ENCODE measurements at regions not wholly inside any gene's neighbourhood (a gene's known extent, or its start where the extent isn't known, plus 50 kb on each side); places are given as distances from the start of the nearest gene placed in this dataset.

DNA sequence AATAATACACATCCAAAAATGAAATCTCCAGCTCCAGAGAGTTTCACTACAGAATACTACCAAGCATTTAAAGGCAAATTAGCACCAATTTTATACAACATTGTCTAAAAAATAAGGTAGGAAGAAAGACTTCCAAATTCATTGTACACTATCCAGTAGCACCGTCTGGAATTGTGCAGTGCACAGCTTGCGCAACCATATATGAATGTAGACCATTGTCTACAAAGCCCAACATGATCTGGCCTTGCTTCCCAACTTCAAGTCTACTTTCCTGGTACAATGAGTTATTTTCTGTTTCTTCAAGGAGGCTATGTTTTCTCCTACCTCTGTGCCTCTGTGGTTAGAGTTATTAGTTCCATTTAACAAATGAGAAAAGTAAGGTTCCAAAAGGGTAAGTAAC lies 115.4 kb upstream of the FOXK1 start:
- ATAC-seq (ENCODE audit: poor library complexity) (no peak), DNase-seq (no peak)
- H3K36me3 Mint-ChIP-seq (ENCODE audit: low read depth), result no peaks in the 10 kb centered on the region
- intact Hi-C loops (cut with DNase I, micrococcal nuclease), result no loop called here
- H3K27me3 ChIP-seq (ENCODE audit: control insufficient read depth in 1 of 2, insufficient read depth in 2 of 2, low read length in 2 of 2), result peaks cover 0 to 2% of the 10 kb centered on the region in 2 experiments
- CTCF ChIA-PET, result no interaction called here
- POLR2A ChIA-PET, result no interaction called here
- H3K27ac Mint-ChIP-seq, result no peak overlapping the region
- H3K27ac ChIP-seq (ENCODE audit: low read depth in 1 of 2, low read length in 2 of 2), result no peak overlapping the region
- H3K4me1 Mint-ChIP-seq (ENCODE audit: low read depth), result no peaks in the 10 kb centered on the region
- H3K4me3 Mint-ChIP-seq, result no peak overlapping the region
- no peaks in the 10 kb centered on the region for H3K4me1 ChIP-seq (ENCODE audit: insufficient read depth, low read length)
- no peaks in the 10 kb centered on the region for H3K9me3 Mint-ChIP-seq
- H3K27me3 Mint-ChIP-seq, result peaks cover 3% of the 10 kb centered on the region
- TF ChIP-seq, protein P1, sequence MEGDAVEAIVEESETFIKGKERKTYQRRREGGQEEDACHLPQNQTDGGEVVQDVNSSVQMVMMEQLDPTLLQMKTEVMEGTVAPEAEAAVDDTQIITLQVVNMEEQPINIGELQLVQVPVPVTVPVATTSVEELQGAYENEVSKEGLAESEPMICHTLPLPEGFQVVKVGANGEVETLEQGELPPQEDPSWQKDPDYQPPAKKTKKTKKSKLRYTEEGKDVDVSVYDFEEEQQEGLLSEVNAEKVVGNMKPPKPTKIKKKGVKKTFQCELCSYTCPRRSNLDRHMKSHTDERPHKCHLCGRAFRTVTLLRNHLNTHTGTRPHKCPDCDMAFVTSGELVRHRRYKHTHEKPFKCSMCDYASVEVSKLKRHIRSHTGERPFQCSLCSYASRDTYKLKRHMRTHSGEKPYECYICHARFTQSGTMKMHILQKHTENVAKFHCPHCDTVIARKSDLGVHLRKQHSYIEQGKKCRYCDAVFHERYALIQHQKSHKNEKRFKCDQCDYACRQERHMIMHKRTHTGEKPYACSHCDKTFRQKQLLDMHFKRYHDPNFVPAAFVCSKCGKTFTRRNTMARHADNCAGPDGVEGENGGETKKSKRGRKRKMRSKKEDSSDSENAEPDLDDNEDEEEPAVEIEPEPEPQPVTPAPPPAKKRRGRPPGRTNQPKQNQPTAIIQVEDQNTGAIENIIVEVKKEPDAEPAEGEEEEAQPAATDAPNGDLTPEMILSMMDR (IDR thresholded peaks at IDR 0.05), result no peak
- no peaks in the 10 kb centered on the region for H3K36me3 ChIP-seq (ENCODE audit: insufficient read depth, low read length)
- no peaks in the 10 kb centered on the region for H3K9me3 ChIP-seq (ENCODE audit: control insufficient read depth in 1 of 2, insufficient read depth in 1 of 2, low read length in 2 of 2)
- no peak overlapping the region for H3K4me3 ChIP-seq (ENCODE audit: low read length)

GRCh38 chr7:4574851-4575250 lies 107.2 kb upstream of the FOXK1 start:
- DNase-seq, result no peak
- Mint-ChIP-seq H3K4me3 (no peak overlapping the region), H3K4me1 (ENCODE audit: low read depth) (no peaks in the 10 kb centered on the region), H3K9me3 (peaks cover 3% of the 10 kb centered on the region), H3K27me3 (no peaks in the 10 kb centered on the region), H3K36me3 (ENCODE audit: low read depth) (no peaks in the 10 kb centered on the region), H3K27ac (no peak overlapping the region)
- intact Hi-C loops (cut with DNase I, micrococcal nuclease), result no loop called here
- no peaks in the 10 kb centered on the region for H3K4me1 ChIP-seq (ENCODE audit: insufficient read depth, low read length)
- H3K4me3 ChIP-seq (ENCODE audit: low read length), result no peak overlapping the region
- ChIA-PET CTCF (no interaction called here), POLR2A (no interaction called here)
- peaks cover 0 to 5% of the 10 kb centered on the region in 2 experiments for H3K9me3 ChIP-seq (ENCODE audit: control insufficient read depth in 1 of 2, insufficient read depth in 1 of 2, low read length in 2 of 2)
- no peaks in the 10 kb centered on the region for H3K27me3 ChIP-seq (ENCODE audit: control insufficient read depth in 1 of 2, insufficient read depth in 2 of 2, low read length in 2 of 2)
- ATAC-seq (ENCODE audit: poor library complexity), result no peak
- H3K36me3 ChIP-seq (ENCODE audit: insufficient read depth, low read length), result no peaks in the 10 kb centered on the region
- TF ChIP-seq, protein P1 (IDR thresholded peaks at IDR 0.05), result no peak
- no peak overlapping the region for H3K27ac ChIP-seq (ENCODE audit: low read depth in 1 of 2, low read length in 2 of 2)

- Histone ChIP-seq H3K9me3 (ENCODE audit: control insufficient read depth in 1 of 2, insufficient read depth in 1 of 2, low read length in 2 of 2) (peaks cover 0 to 5% of the 10 kb centered on the region in 2 experiments), H3K4me1 (ENCODE audit: insufficient read depth, low read length) (no peaks in the 10 kb centered on the region), H3K27ac (ENCODE audit: low read depth in 1 of 2, low read length in 2 of 2) (no peak overlapping the region), H3K4me3 (ENCODE audit: low read length) (no peak overlapping the region), H3K36me3 (ENCODE audit: insufficient read depth, low read length) (no peaks in the 10 kb centered on the region), H3K27me3 (ENCODE audit: control insufficient read depth in 1 of 2, insufficient read depth in 2 of 2, low read length in 2 of 2) (no peaks in the 10 kb centered on the region)
- no peak overlapping the region for H3K4me3 Mint-ChIP-seq
- ChIA-PET CTCF (no interaction called here), POLR2A (no interaction called here)
- no peak for DNase-seq
- peaks cover 3% of the 10 kb centered on the region for H3K9me3 Mint-ChIP-seq
- H3K36me3 Mint-ChIP-seq (ENCODE audit: low read depth), result no peaks in the 10 kb centered on the region
- H3K27ac Mint-ChIP-seq, result no peak overlapping the region
- TF ChIP-seq, protein P1 (IDR thresholded peaks at IDR 0.05), result no peak
- H3K4me1 Mint-ChIP-seq (ENCODE audit: low read depth), result no peaks in the 10 kb centered on the region
- intact Hi-C loops (cut with DNase I, micrococcal nuclease), result no loop called here
- peaks cover 2% of the 10 kb centered on the region for H3K27me3 Mint-ChIP-seq
- ATAC-seq (ENCODE audit: poor library complexity), result no peak
Observed at GRCh38 chr7:4575254-4575653, 106.8 kb upstream of the FOXK1 start.

Measured in CD4-positive, alpha-beta T cell (primary cell).